Right renal cortex interstitium (tissue), 3 donors: ENCODE measurements at regions not wholly inside any gene's neighbourhood (a gene's known extent, or its start where the extent isn't known, plus 50 kb on each side); places are given as distances from the start of the nearest gene placed in this dataset.
"Not testable (repeated sequence)": the region's sequence is repeated elsewhere in the genome, so short reads cannot be mapped to it uniquely, and the experiment has no call there.

Experiments
- DNase-seq, 3 donors: peaks; one replicate each; pipeline ENCODE4 v3.0.0-alpha.2; 2013; ENCODE audit warnings: low read depth in 3 of 3, low spot score in 2 of 3

GRCh38 chr15:81940467-81941451 is 105.1 kb downstream of the MEX3B start:
- DNase-seq, result no peak

GRCh38 chr15:81939604-81940440 is 106.0 kb downstream of the MEX3B start:
- DNase-seq, result no peak

- DNase-seq, result no peak
Measured at GRCh38 chr15:81937189-81937588, 108.6 kb downstream of the MEX3B start.

- DNase-seq, result no peak
Measured at GRCh38 chr15:81930582-81931369, 115.0 kb downstream of the MEX3B start.

- no peak for DNase-seq
Measured at GRCh38 chr15:81929557-81929956, 116.3 kb downstream of the MEX3B start.

- no peak for DNase-seq
Measured at GRCh38 chr15:81926981-81927380, 118.8 kb downstream of the MEX3B start.

- no peak for DNase-seq
Measured at GRCh38 chr15:81924729-81925128, 121.1 kb downstream of the MEX3B start.

GRCh38 chr15:81923561-81924350 is 122.1 kb downstream of the MEX3B start:
- DNase-seq, result no peak

GRCh38 chr15:81922143-81922542 is 123.7 kb downstream of the MEX3B start:
- no peak for DNase-seq

GRCh38 chr15:81921163-81921562 is 124.7 kb downstream of the MEX3B start:
- no peak for DNase-seq

- not testable (repeated sequence) for DNase-seq
Measured at GRCh38 chr15:81918767-81919166, 127.1 kb downstream of the MEX3B start.

- DNase-seq, result no peak
Measured at GRCh38 chr15:81916451-81916850, 129.4 kb downstream of the MEX3B start.

GRCh38 chr15:81915990-81916389 is 129.8 kb downstream of the MEX3B start:
- no peak for DNase-seq

- no peak for DNase-seq
Measured at GRCh38 chr15:81914734-81915256, 131.0 kb downstream of the MEX3B start.

- no peak for DNase-seq
Measured at GRCh38 chr15:81914333-81914732, 131.5 kb downstream of the MEX3B start.

- no peak for DNase-seq
Measured at GRCh38 chr15:81911022-81911971, 134.5 kb downstream of the MEX3B start.

GRCh38 chr15:81910355-81911021 is 135.3 kb downstream of the MEX3B start:
- no peak for DNase-seq

GRCh38 chr15:81909011-81909358 is 136.8 kb downstream of the MEX3B start:
- DNase-seq, result no peak
